Glutamatergic neuron (in vitro differentiated cells): ENCODE measurements at regions not wholly inside any gene's neighbourhood (a gene's known extent, or its start where the extent isn't known, plus 50 kb on each side); places are given as distances from the start of the nearest gene placed in this dataset.

Source experiments
- DNase-seq: peaks from one replicate; pipeline ENCODE4 v3.0.0; 2022
- H3K27ac Mint-ChIP-seq: one replicate; pipeline ENCODE4 v1.8.0; 2020; ENCODE audit warnings: mild to moderate bottlenecking, mixed read lengths, inconsistent platforms; ENCODE audit not compliant: unreplicated experiment
- H3K27me3 Mint-ChIP-seq: one replicate; pipeline ENCODE4 v1.8.0; 2020; ENCODE audit warnings: mild to moderate bottlenecking, moderate library complexity, mixed read lengths, inconsistent platforms; ENCODE audit not compliant: unreplicated experiment
- H3K36me3 Mint-ChIP-seq: one replicate; pipeline ENCODE4 v1.8.0; 2020; ENCODE audit warnings: mild to moderate bottlenecking, mixed read lengths, inconsistent platforms; ENCODE audit not compliant: unreplicated experiment
- H3K4me1 Mint-ChIP-seq: one replicate; pipeline ENCODE4 v1.8.0; 2020; ENCODE audit warnings: mild to moderate bottlenecking, low read depth, mixed read lengths, inconsistent platforms; ENCODE audit not compliant: unreplicated experiment
- H3K4me3 Mint-ChIP-seq: one replicate; pipeline ENCODE4 v1.8.0; 2020; ENCODE audit warnings: mild to moderate bottlenecking, mixed read lengths, inconsistent platforms; ENCODE audit not compliant: unreplicated experiment
- H3K9me3 Mint-ChIP-seq: one replicate; pipeline ENCODE4 v1.8.0; 2020; ENCODE audit warnings: mild to moderate bottlenecking, moderate library complexity, mixed read lengths, inconsistent platforms; ENCODE audit not compliant: unreplicated experiment
- CTCF ChIP-seq: fragments of 200-600 bp; sonication (generic); IDR thresholded peaks from one replicate; pipeline ENCODE4 v1.5.0; 2021; ENCODE audit not compliant: partially characterized antibody, unreplicated experiment

- Mint-ChIP-seq H3K4me1 (no peaks in the 10 kb centered on the region), H3K9me3 (no peaks in the 10 kb centered on the region), H3K4me3 (no peak overlapping the region), H3K36me3 (no peaks in the 10 kb centered on the region), H3K27me3 (no peaks in the 10 kb centered on the region), H3K27ac (no peak overlapping the region)
- no peak for TF ChIP-seq CTCF
- no peak for DNase-seq
Measured at GRCh38 chr11:87428266-87428665, 390.5 kb downstream of the TMEM135 start.

GRCh38 chr11:87425943-87426342 lies 388.2 kb downstream of the TMEM135 start:
- H3K27ac Mint-ChIP-seq = no peak overlapping the region
- no peak for TF ChIP-seq CTCF
- H3K36me3 Mint-ChIP-seq = no peaks in the 10 kb centered on the region
- no peaks in the 10 kb centered on the region for H3K4me1 Mint-ChIP-seq
- peaks cover 2% of the 10 kb centered on the region for H3K27me3 Mint-ChIP-seq
- no peaks in the 10 kb centered on the region for H3K9me3 Mint-ChIP-seq
- no peak for DNase-seq
- H3K4me3 Mint-ChIP-seq = no peak overlapping the region

- no peak overlapping the region for H3K27ac Mint-ChIP-seq
- no peaks in the 10 kb centered on the region for H3K36me3 Mint-ChIP-seq
- H3K4me1 Mint-ChIP-seq = no peaks in the 10 kb centered on the region
- H3K4me3 Mint-ChIP-seq = no peak overlapping the region
- peaks cover 2% of the 10 kb centered on the region for H3K27me3 Mint-ChIP-seq
- TF ChIP-seq CTCF = no peak
- DNase-seq = no peak
- no peaks in the 10 kb centered on the region for H3K9me3 Mint-ChIP-seq
Measured at GRCh38 chr11:87425391-87425790, 387.7 kb downstream of the TMEM135 start.

- H3K27ac Mint-ChIP-seq = no peak overlapping the region
- no peak overlapping the region for H3K4me3 Mint-ChIP-seq
- no peak for TF ChIP-seq CTCF
- DNase-seq = no peak
- H3K9me3 Mint-ChIP-seq = no peaks in the 10 kb centered on the region
- no peaks in the 10 kb centered on the region for H3K4me1 Mint-ChIP-seq
- H3K27me3 Mint-ChIP-seq = peaks cover 2% of the 10 kb centered on the region
- no peaks in the 10 kb centered on the region for H3K36me3 Mint-ChIP-seq
Measured at GRCh38 chr11:87423161-87423560, 385.4 kb downstream of the TMEM135 start.

- no peak overlapping the region for H3K27ac Mint-ChIP-seq
- no peak for TF ChIP-seq CTCF
- H3K9me3 Mint-ChIP-seq = no peaks in the 10 kb centered on the region
- H3K4me3 Mint-ChIP-seq = no peak overlapping the region
- no peaks in the 10 kb centered on the region for H3K36me3 Mint-ChIP-seq
- peaks cover 2% of the 10 kb centered on the region for H3K27me3 Mint-ChIP-seq
- DNase-seq = no peak
- no peaks in the 10 kb centered on the region for H3K4me1 Mint-ChIP-seq
Measured at GRCh38 chr11:87422566-87422965, 384.8 kb downstream of the TMEM135 start.
